Gastroesophageal sphincter (tissue), 4 donors: ENCODE measurements at regions not wholly inside any gene's neighbourhood (a gene's known extent, or its start where the extent isn't known, plus 50 kb on each side); places are given as distances from the start of the nearest gene placed in this dataset.

Source experiments
- ATAC-seq: fragments of 150-250 bp; one replicate; pipeline ENCODE4 v1.9.1; 2016; ENCODE audit warnings: mild to moderate bottlenecking, moderate library complexity
- H3K27ac ChIP-seq, 4 donors: fragments of 200-600 bp; sonication (generic) in 3 of 4; 1 replicate in 3 of 4; 2 replicates in 1 of 4; pipeline ENCODE4 v1.5.1; 2016 to 2019
- H3K27me3 ChIP-seq: fragments of 200-600 bp; sonication (generic); one replicate; pipeline ENCODE4 v1.5.1; 2019
- H3K36me3 ChIP-seq, 2 donors: fragments of 200-600 bp; sonication (generic); one replicate each; pipeline ENCODE4 v1.5.1; 2019; ENCODE audit warnings: control low read depth in 1 of 2
- H3K4me1 ChIP-seq, 3 donors: fragments of 200-600 bp; sonication (generic); 1 replicate in 2 of 3; 2 replicates in 1 of 3; pipeline ENCODE4 v1.5.1; 2016 to 2019; ENCODE audit warnings: control low read depth in 2 of 3
- H3K4me3 ChIP-seq, 2 donors: fragments of 200-600 bp; sonication (generic); one replicate each; pipeline ENCODE4 v1.5.1; 2019; ENCODE audit warnings: mild to moderate bottlenecking in 1 of 2, moderate library complexity in 1 of 2
- H3K9me3 ChIP-seq, 3 donors: fragments of 200-600 bp; sonication (generic); one replicate each; pipeline ENCODE4 v1.5.1; 2017 to 2019; ENCODE audit warnings: control low read depth in 2 of 3
- EP300 ChIP-seq: sonication (generic); formaldehyde crosslinking; IDR thresholded peaks from one replicate; pipeline ENCODE4 v1.6.1; 2017; ENCODE audit warnings: antibody characterized with exemption, mild to moderate bottlenecking
- POLR2A ChIP-seq, 2 donors: fragments of 450-650 bp; IDR thresholded peaks; one replicate each; pipeline ENCODE4 v1.6.1; 2017; ENCODE audit warnings: antibody characterized with exemption in 2 of 2, mild to moderate bottlenecking in 2 of 2, moderate library complexity in 1 of 2
- POLR2AphosphoS5 ChIP-seq: sonication (generic); formaldehyde crosslinking; IDR thresholded peaks from one replicate; pipeline ENCODE4 v1.6.1; 2017; ENCODE audit warnings: antibody characterized with exemption
- WGBS, 2 donors: methylation state at CpG; one replicate each; pipeline ENCODE4 v1.1.5; 2018; ENCODE audit warnings: low coverage in 1 of 2; 5-methylcytosine and 5-hydroxymethylcytosine counted together
- TF ChIP-seq, protein P1 (sequence below), 4 experiments: fragments of 200-600 bp in 2 of 4; fragments of 450-650 bp in 2 of 4; sonication (generic) in 1 of 4; IDR thresholded peaks; one replicate each; pipeline ENCODE4 v1.5.1; 2017 to 2019; ENCODE audit warnings: antibody characterized with exemption in 4 of 4, mild to moderate bottlenecking in 2 of 4, moderate library complexity in 2 of 4

DNA sequence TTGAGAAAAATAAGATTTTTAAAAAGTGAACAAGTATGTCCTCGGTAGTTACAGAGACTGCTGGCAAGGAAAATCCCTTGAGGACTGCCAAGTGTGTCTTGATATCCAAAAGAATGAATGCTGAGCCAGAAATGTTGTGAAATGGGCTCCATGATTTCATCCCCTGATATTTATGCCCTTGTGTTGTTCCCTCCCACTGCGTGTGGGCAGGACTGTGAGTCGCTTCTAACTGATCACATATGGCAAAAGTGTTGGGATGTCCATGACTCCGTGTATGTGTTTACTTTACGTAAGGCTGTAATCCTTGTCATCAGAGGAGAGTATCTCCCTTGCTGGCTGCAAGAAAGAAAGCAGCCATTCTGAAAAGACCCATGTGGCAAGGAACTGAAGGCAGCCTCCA is 285.1 kb downstream of the SS18 start:
- WGBS, 2 donors: 39 to 44% methylated on average over 4 to 5 of the region's 5 CpGs
- no peaks in the 10 kb centered on the region for H3K9me3 ChIP-seq
- peak; percentile 68 for ATAC-seq
- H3K27me3 ChIP-seq: no peaks in the 10 kb centered on the region
- no peaks in the 10 kb centered on the region for H3K4me1 ChIP-seq
- H3K4me3 ChIP-seq: no peak overlapping the region
- TF ChIP-seq POLR2A (IDR thresholded peaks at IDR 0.05): no peak
- TF ChIP-seq EP300: no peak
- TF ChIP-seq POLR2AphosphoS5: peak; percentile 43
- TF ChIP-seq, protein P1, sequence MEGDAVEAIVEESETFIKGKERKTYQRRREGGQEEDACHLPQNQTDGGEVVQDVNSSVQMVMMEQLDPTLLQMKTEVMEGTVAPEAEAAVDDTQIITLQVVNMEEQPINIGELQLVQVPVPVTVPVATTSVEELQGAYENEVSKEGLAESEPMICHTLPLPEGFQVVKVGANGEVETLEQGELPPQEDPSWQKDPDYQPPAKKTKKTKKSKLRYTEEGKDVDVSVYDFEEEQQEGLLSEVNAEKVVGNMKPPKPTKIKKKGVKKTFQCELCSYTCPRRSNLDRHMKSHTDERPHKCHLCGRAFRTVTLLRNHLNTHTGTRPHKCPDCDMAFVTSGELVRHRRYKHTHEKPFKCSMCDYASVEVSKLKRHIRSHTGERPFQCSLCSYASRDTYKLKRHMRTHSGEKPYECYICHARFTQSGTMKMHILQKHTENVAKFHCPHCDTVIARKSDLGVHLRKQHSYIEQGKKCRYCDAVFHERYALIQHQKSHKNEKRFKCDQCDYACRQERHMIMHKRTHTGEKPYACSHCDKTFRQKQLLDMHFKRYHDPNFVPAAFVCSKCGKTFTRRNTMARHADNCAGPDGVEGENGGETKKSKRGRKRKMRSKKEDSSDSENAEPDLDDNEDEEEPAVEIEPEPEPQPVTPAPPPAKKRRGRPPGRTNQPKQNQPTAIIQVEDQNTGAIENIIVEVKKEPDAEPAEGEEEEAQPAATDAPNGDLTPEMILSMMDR (IDR thresholded peaks at IDR 0.05): no peak
- H3K36me3 ChIP-seq: no peaks in the 10 kb centered on the region
- no peak overlapping the region for H3K27ac ChIP-seq

DNA sequence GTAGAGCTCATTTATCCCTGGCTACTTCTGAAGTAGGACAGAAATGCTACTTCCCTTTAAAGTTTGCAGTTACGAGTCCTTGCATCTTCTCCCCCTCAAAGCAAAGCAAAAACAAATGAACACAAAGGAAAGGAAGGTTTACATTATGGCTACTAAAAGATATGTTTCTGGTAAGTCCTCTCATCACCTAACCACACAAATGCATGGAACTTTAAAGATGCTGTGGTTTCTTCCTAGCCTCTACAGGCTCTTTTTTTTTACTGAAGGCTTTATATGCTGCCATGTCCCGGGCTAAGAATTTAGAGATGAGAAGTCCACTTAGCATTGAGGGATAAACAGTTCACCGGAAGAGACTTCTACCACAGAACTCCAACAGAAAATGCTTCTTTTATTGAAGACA is 291.2 kb downstream of the SS18 start:
- Histone ChIP-seq H3K27ac (no peak overlapping the region), H3K4me1 (no peaks in the 10 kb centered on the region), H3K27me3 (no peaks in the 10 kb centered on the region), H3K9me3 (no peaks in the 10 kb centered on the region), H3K4me3 (no peak overlapping the region), H3K36me3 (no peaks in the 10 kb centered on the region)
- TF ChIP-seq EP300: no peak
- TF ChIP-seq POLR2AphosphoS5: no peak
- TF ChIP-seq, protein P1 (IDR thresholded peaks at IDR 0.05): no peak
- TF ChIP-seq POLR2A (IDR thresholded peaks at IDR 0.05): no peak
- 77 to 100% methylated on average over 1 to 3 of the region's 3 CpGs for WGBS, 2 donors
- no peak for ATAC-seq

DNA sequence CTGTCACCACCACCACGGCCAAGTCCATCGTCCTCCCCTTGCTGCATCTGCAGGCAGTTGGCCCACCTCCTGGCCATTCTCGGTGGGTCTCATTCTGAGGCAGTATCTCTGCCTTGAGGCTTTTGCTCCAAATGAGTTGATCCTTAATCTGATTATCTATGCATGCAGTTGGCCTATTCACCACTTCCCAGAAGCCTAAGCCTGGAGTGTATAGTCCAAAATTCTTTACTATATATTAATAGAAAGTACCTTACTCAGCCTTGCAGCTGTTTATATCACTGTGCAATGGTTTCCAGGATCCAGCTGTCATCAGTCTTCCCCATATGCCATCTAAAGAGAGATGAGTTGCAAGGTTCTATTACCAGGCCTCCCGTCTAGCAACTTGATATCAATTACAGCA is 292.4 kb downstream of the SS18 start:
- H3K27me3 ChIP-seq: no peaks in the 10 kb centered on the region
- H3K36me3 ChIP-seq: no peaks in the 10 kb centered on the region
- no peaks in the 10 kb centered on the region for H3K9me3 ChIP-seq
- 72 to 73% methylated on average over 4 of the region's 4 CpGs for WGBS, 2 donors
- ATAC-seq: no peak
- no peaks in the 10 kb centered on the region for H3K4me1 ChIP-seq
- no peak overlapping the region for H3K4me3 ChIP-seq
- TF ChIP-seq POLR2AphosphoS5 (no peak), EP300 (no peak), POLR2A (IDR thresholded peaks at IDR 0.05) (no peak)
- TF ChIP-seq, protein P1 (IDR thresholded peaks at IDR 0.05): no peak
- no peak overlapping the region for H3K27ac ChIP-seq

GRCh38 chr18:25795213-25795612 is 295.2 kb downstream of the SS18 start:
- H3K9me3 ChIP-seq: no peaks in the 10 kb centered on the region
- no peak for ATAC-seq
- H3K4me1 ChIP-seq: no peaks in the 10 kb centered on the region
- no peak for TF ChIP-seq POLR2A (IDR thresholded peaks at IDR 0.05)
- no peak for TF ChIP-seq EP300
- no peak for TF ChIP-seq POLR2AphosphoS5
- TF ChIP-seq, protein P1 (IDR thresholded peaks at IDR 0.05): no peak
- 39 to 48% methylated on average over 4 to 5 of the region's 10 CpGs for WGBS, 2 donors
- H3K27me3 ChIP-seq: no peaks in the 10 kb centered on the region
- no peaks in the 10 kb centered on the region for H3K36me3 ChIP-seq
- no peak overlapping the region for H3K27ac ChIP-seq
- H3K4me3 ChIP-seq: no peak overlapping the region

DNA sequence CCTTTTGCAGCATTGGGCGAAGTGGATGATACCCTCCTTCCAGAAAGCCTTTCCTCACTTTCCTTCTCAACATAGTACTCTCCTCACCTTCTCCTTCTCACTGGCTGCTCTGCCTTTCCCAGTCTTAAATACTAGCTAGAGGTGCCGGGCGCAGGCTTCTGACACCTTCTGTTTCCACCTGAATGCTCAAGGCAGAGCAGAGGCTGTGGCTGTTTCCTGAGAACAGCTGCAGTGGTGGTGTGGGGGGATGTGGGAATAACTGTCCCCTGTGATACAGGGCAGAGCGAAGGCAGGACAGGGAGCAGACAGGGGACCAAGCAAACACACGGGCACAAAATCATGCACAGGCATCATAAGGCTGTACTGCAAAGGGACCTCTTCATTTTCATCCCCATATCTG is 303.1 kb downstream of the SS18 start:
- no peaks in the 10 kb centered on the region for H3K4me1 ChIP-seq
- H3K4me3 ChIP-seq: no peak overlapping the region
- no peak overlapping the region for H3K27ac ChIP-seq
- H3K36me3 ChIP-seq: no peaks in the 10 kb centered on the region
- no peak for TF ChIP-seq POLR2AphosphoS5
- TF ChIP-seq, protein P1 (IDR thresholded peaks at IDR 0.05): no peak
- TF ChIP-seq EP300: no peak
- TF ChIP-seq POLR2A (IDR thresholded peaks at IDR 0.05): no peak
- ATAC-seq: no peak
- H3K27me3 ChIP-seq: no peaks in the 10 kb centered on the region
- WGBS, 2 donors: 67 to 91% methylated on average over 2 to 5 of the region's 5 CpGs
- no peaks in the 10 kb centered on the region for H3K9me3 ChIP-seq
